ENCODE measurements at regions not wholly inside any gene's neighbourhood (a gene's known extent, or its start where the extent isn't known, plus 50 kb on each side); places are given as distances from the start of the nearest gene placed in this dataset.

- TF ChIP-seq EP300 (IDR thresholded peaks at IDR 0.05; ENCODE audit: borderline replicate concordance in 1 of 2, low read depth in 2 of 2, low read length in 2 of 2), result no peak
- no peak for TF ChIP-seq NANOG (IDR thresholded peaks at IDR 0.05; ENCODE audit: insufficient read depth, low read depth, low read length, poor library complexity, severe bottlenecking)
- no peak for TF ChIP-seq HDAC2 (IDR thresholded peaks at IDR 0.05; ENCODE audit: borderline replicate concordance in 1 of 2, low read depth in 2 of 2, low read length in 2 of 2)
- no peak for TF ChIP-seq CBX8 (IDR thresholded peaks at IDR 0.05; ENCODE audit: borderline replicate concordance, low read depth, low read length)
- TF ChIP-seq CREB1 (IDR thresholded peaks at IDR 0.05), result no peak
- no peak for TF ChIP-seq RFX5 (IDR thresholded peaks at IDR 0.05; ENCODE audit: borderline replicate concordance, low read depth, low read length)
- TF ChIP-seq KDM4A (IDR thresholded peaks at IDR 0.05; ENCODE audit: low read depth, low read length, severe bottlenecking), result no peak
- no peak for TF ChIP-seq SIRT6 (IDR thresholded peaks at IDR 0.05; ENCODE audit: low read length)
Observed at GRCh38 chr15:94848054-94848453, 616.7 kb downstream of the MCTP2 start (continued).

Measured in H1 (cell line).